ENCODE measurements at regions not wholly inside any gene's neighbourhood (a gene's known extent, or its start where the extent isn't known, plus 50 kb on each side); places are given as distances from the start of the nearest gene placed in this dataset.

DNA sequence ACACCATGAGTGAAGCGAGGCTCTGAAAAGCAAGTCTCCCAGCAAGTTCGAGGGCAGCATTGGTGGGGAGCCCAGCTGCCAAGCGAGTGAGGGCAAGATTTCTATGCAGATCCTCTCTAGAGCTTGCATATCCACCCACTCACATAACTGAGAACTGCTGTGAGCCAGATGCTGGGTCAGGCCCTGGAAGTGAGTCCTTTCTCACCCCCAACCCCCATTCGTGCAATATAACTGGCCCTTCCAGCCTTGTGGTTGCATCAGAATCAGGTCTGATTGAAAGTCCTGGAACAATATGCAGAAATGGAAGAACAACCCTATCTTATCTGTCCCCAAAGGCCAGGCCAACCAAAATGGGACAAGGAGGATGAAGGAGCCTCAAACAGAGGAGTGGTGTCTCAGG, 146.6 kb downstream of the IRX5 start:
- TF ChIP-seq CTCF (IDR thresholded peaks at IDR 0.05) = no peak
- no peak for TF ChIP-seq POLR2AphosphoS5 (IDR thresholded peaks at IDR 0.05)
- no peak for TF ChIP-seq POLR2A (IDR thresholded peaks at IDR 0.05)
- TF ChIP-seq EP300 (IDR thresholded peaks at IDR 0.05) = no peak
